ENCODE measurements at regions not wholly inside any gene's neighbourhood (a gene's known extent, or its start where the extent isn't known, plus 50 kb on each side); places are given as distances from the start of the nearest gene placed in this dataset.

- ATAC-seq = no peak
- no TSS peak for BruUV-seq (replicated peaks)
- Histone ChIP-seq H3K4me2 (ENCODE audit: control insufficient read depth, insufficient read depth) (no peak overlapping the region), H3K4me1 (ENCODE audit: control insufficient read depth, insufficient read depth, low read length) (no peaks in the 10 kb centered on the region), H3K9ac (ENCODE audit: control insufficient read depth, insufficient read depth, low read length) (no peak overlapping the region), H3K27me3 (replicated peaks in 1 of 2; ENCODE audit: control insufficient read depth in 2 of 2, insufficient read depth in 2 of 2, low read length in 1 of 2) (peaks cover under 1 to 3% of the 10 kb centered on the region in 2 experiments), H3K79me2 (ENCODE audit: control insufficient read depth, insufficient read depth, low read length) (no peaks in the 10 kb centered on the region), H3K36me3 (ENCODE audit: control insufficient read depth in 2 of 2, insufficient read depth in 2 of 2, low read length in 1 of 2) (no peaks in the 10 kb centered on the region), H2AFZ (ENCODE audit: control insufficient read depth, low read depth, low read length) (no peak overlapping the region), H3K27ac (ENCODE audit: control insufficient read depth, insufficient read depth) (no peak overlapping the region), H3K4me3 (no peak overlapping the region), H4K20me1 (ENCODE audit: control insufficient read depth, insufficient read depth) (no peaks in the 10 kb centered on the region), H3K9me3 (replicated peaks; ENCODE audit: control insufficient read depth, insufficient read depth, low read length) (no peaks in the 10 kb centered on the region)
- FAIRE-seq = no peak
- in situ Hi-C loops (cut with MboI) (no loop called here), intact Hi-C loops (cut with micrococcal nuclease; ENCODE audit: unreplicated experiment) (no loop called here)
- POLR2A ChIA-PET = no interaction called here
- CTCF ChIA-PET = interaction anchor here (0.6 to 7.2 kb wide), 15 partner anchors 10 to 622 kb away, joined by 3 to 78 read pairs (median 3); no protein-coding TSS in a partner anchor
- RAD21 ChIA-PET (ENCODE audit: unreplicated experiment) = no interaction called here
- no peak for DNase-seq (ENCODE audit: low read depth, low spot score)
- SMC1A ChIA-PET (ENCODE audit: uncharacterized antibody, unreplicated experiment) = interaction anchor here (1.7 to 2.3 kb wide), 2 partner anchors 10 to 108 kb away, joined by 3 to 6 read pairs; no protein-coding TSS in a partner anchor
- WGBS (ENCODE audit: insufficient coverage, insufficient replicate concordance, low lambda C conversion rate, missing lambda C conversion rate) = 1% methylated on average over 3 of the region's 3 CpGs
- no peak for TF ChIP-seq USF2 (IDR thresholded peaks at IDR 0.05; ENCODE audit: borderline replicate concordance, low read depth, low read length)
- no peak for TF ChIP-seq HSF1 (IDR thresholded peaks at IDR 0.05; ENCODE audit: low read depth, low read length)
- TF ChIP-seq ASH2L (IDR thresholded peaks at IDR 0.05; ENCODE audit: borderline replicate concordance, low read depth) = no peak
- no peak for TF ChIP-seq CBX3 (IDR thresholded peaks at IDR 0.05; ENCODE audit: borderline replicate concordance, low read depth)
- no peak for TF ChIP-seq ZNF207 (IDR thresholded peaks at IDR 0.05; ENCODE audit: borderline replicate concordance)
- no peak for TF ChIP-seq MYB (IDR thresholded peaks at IDR 0.05; ENCODE audit: borderline replicate concordance, low read depth, low read length)
- no peak for TF ChIP-seq PRDM15 (CRISPR knock-in tag; IDR thresholded peaks at IDR 0.05)
- TF ChIP-seq GABPA (IDR thresholded peaks at IDR 0.05; ENCODE audit: low read depth) = no peak
- TF ChIP-seq CHD2 (IDR thresholded peaks at IDR 0.05; ENCODE audit: borderline replicate concordance, low read depth, low read length) = no peak
- no peak for TF ChIP-seq CBX5 (IDR thresholded peaks at IDR 0.05; ENCODE audit: low read depth)
- no peak for TF ChIP-seq FOXK2 (IDR thresholded peaks at IDR 0.05)
These were observed 338.4 kb upstream of the SLC14A2 start for GRCh38 chr18:45276878-45277277.

All from GM12878 (cell line).